Esophagus squamous epithelium (tissue), 5 donors: ENCODE measurements at regions not wholly inside any gene's neighbourhood (a gene's known extent, or its start where the extent isn't known, plus 50 kb on each side); places are given as distances from the start of the nearest gene placed in this dataset.

Source experiments
- DNase-seq: peaks from one replicate; lab custom pipeline; 2025; lab: John Stamatoyannopoulos, UW
- H3K27ac ChIP-seq, 4 donors: fragments of 200-600 bp; sonication (generic); one replicate each; pipeline ENCODE4 v1.5.1; 2016 to 2019; ENCODE audit warnings: mild to moderate bottlenecking in 1 of 4
- H3K27me3 ChIP-seq, 4 donors: fragments of 200-600 bp; sonication (generic); 1 replicate in 3 of 4; 2 replicates in 1 of 4; pipeline versions ENCODE4 v1.5.1 to v1.6.0; 2017 to 2021; ENCODE audit warnings: antibody characterized with exemption in 1 of 4
- H3K36me3 ChIP-seq, 3 donors: fragments of 200-600 bp; sonication (generic); one replicate each; pipeline ENCODE4 v1.5.1; 2016 to 2019
- H3K4me1 ChIP-seq, 3 donors: fragments of 200-600 bp; sonication (generic); one replicate each; pipeline ENCODE4 v1.5.1; 2017 to 2019
- H3K4me3 ChIP-seq, 4 donors: fragments of 200-600 bp; sonication (generic); 1 replicate in 3 of 4; 2 replicates in 1 of 4; pipeline ENCODE4 v1.5.1; 2016 to 2019; ENCODE audit warnings: mild to moderate bottlenecking in 2 of 4, moderate library complexity in 1 of 4
- H3K9me3 ChIP-seq, 3 donors: fragments of 200-600 bp; sonication (generic); one replicate each; pipeline ENCODE4 v1.5.1; 2016 to 2019
- POLR2A ChIP-seq, 4 donors: fragments of 450-650 bp; IDR thresholded peaks; one replicate each; pipeline ENCODE4 v1.6.1; 2017; ENCODE audit warnings: antibody characterized with exemption in 4 of 4, mild to moderate bottlenecking in 4 of 4, moderate library complexity in 3 of 4
- WGBS, 2 donors: methylation state at CpG; one replicate each; pipeline ENCODE4 v1.1.5; 2018; 5-methylcytosine and 5-hydroxymethylcytosine counted together
- intact Hi-C: fragments of 100-400 bp; cut with DNase I; formaldehyde crosslinking; loops from one replicate; pipeline ENCODE4 v1.15.0; 2022
- TF ChIP-seq, protein P1 (sequence below), 6 experiments: fragments of 450-650 bp in 4 of 6; fragments of 200-600 bp in 2 of 6; sonication (generic) in 2 of 6; IDR thresholded peaks; one replicate each; pipeline ENCODE4 v1.5.1; 2016 to 2019; ENCODE audit warnings: antibody characterized with exemption in 6 of 6, mild to moderate bottlenecking in 4 of 6, moderate library complexity in 4 of 6
- donor health status: DM: yes; HTN: yes; CAD: no.

DNA sequence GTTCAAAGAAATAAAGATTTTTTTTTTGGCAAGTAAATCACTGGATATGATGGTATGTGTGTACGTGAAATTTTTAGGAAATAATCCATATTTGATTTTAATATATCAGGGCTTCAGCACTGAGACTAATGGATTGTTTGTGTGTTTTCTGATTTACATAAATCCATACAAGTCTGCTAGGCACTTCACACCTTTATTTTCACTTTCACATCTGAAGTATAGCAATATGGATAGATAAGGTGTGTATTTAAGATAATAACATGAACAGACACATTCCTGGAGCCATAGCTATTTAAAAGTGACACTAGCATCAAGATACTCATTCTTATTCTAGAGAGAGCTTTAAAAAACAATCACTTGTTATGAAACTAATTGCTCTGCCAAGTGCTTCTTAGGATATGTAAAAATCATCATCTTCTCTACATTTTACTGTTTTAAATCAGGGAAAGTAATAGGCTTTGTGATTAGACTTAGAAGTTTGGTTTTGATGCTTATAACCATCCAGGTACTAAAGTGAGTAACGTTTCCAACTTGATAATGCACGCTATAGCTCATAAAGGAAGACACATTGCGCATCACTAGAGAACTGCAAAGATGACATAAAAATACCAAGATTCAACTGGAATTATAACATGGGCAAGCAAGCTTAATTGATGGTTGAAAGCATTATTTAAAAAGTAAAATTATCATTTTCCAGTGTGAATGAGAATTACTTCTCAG lies 208.9 kb downstream of the ZEB2 start:
- Histone ChIP-seq H3K4me1 (no peaks in the 10 kb centered on the region), H3K9me3 (peaks cover 0 to 10% (median 4%) of the 10 kb centered on the region in 3 donors), H3K27me3 (no peaks in the 10 kb centered on the region), H3K4me3 (no peak overlapping the region), H3K27ac (no peak overlapping the region), H3K36me3 (no peaks in the 10 kb centered on the region)
- intact Hi-C loops, result no loop called here
- no peak for DNase-seq
- 71 to 82% methylated on average over 4 of the region's 4 CpGs for WGBS, 2 donors
- TF ChIP-seq, protein P1, sequence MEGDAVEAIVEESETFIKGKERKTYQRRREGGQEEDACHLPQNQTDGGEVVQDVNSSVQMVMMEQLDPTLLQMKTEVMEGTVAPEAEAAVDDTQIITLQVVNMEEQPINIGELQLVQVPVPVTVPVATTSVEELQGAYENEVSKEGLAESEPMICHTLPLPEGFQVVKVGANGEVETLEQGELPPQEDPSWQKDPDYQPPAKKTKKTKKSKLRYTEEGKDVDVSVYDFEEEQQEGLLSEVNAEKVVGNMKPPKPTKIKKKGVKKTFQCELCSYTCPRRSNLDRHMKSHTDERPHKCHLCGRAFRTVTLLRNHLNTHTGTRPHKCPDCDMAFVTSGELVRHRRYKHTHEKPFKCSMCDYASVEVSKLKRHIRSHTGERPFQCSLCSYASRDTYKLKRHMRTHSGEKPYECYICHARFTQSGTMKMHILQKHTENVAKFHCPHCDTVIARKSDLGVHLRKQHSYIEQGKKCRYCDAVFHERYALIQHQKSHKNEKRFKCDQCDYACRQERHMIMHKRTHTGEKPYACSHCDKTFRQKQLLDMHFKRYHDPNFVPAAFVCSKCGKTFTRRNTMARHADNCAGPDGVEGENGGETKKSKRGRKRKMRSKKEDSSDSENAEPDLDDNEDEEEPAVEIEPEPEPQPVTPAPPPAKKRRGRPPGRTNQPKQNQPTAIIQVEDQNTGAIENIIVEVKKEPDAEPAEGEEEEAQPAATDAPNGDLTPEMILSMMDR (IDR thresholded peaks at IDR 0.05), result no peak
- TF ChIP-seq POLR2A (IDR thresholded peaks at IDR 0.05), result no peak

DNA sequence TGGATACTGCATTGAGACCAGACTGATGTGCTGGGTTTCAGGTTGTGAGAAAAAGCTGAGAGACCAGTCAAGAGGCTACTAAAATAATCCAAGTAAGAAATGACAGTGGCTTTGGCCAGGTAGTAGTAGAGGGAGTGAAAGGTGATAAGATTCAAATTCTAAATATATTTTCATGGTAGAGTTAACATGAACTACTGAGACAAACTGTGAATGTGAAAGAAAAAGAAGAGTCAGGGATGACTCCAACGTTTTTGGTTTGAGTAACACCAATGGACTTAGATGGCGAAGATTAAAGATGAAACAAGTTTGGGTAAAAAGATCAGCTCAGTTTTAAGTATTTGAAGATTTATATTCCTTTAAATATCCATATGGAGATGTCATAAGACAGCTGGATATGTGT lies 209.4 kb downstream of the ZEB2 start:
- H3K4me1 ChIP-seq, result no peaks in the 10 kb centered on the region
- DNase-seq, result no peak
- intact Hi-C loops, result no loop called here

DNA sequence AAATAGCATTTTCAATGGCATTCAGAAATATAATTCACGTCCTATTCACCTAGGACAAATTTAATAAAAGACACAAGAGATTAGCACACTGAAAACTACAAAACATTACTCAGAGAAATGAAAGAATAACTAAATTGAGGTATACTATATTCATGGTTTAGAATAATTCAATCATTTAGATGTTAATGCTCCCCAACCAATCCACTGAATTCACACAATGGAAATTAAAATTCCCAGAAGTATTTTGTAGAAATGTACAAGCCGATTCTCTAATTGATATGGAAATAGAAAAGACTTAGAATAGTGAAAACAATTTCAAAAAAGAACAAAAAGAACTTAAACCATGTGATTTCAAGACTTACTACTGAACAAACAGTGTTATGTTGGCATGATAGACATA lies 212.2 kb downstream of the ZEB2 start:
- Histone ChIP-seq H3K27ac (no peak overlapping the region), H3K36me3 (no peaks in the 10 kb centered on the region), H3K27me3 (no peaks in the 10 kb centered on the region), H3K4me3 (no peak overlapping the region), H3K9me3 (peaks cover 0 to 5% (median 4%) of the 10 kb centered on the region in 3 donors), H3K4me1 (no peaks in the 10 kb centered on the region)
- no peak for TF ChIP-seq POLR2A (IDR thresholded peaks at IDR 0.05)
- TF ChIP-seq, protein P1 (IDR thresholded peaks at IDR 0.05), result no peak
- intact Hi-C loops, result no loop called here
- DNase-seq, result no peak
- WGBS, 2 donors, result 90 to 96% methylated on average over 2 of the region's 2 CpGs

More for the DNA sequence above, 209.4 kb downstream of the ZEB2 start:
- no peak overlapping the region for H3K27ac ChIP-seq
- no peak overlapping the region for H3K4me3 ChIP-seq
- H3K27me3 ChIP-seq, result no peaks in the 10 kb centered on the region
- TF ChIP-seq, protein P1 (IDR thresholded peaks at IDR 0.05), result no peak
- no peak for TF ChIP-seq POLR2A (IDR thresholded peaks at IDR 0.05)
- WGBS, 2 donors, result 59 to 66% methylated on average over 2 of the region's 2 CpGs
- H3K9me3 ChIP-seq, result peaks cover 0 to 10% (median 4%) of the 10 kb centered on the region in 3 donors
- H3K36me3 ChIP-seq, result no peaks in the 10 kb centered on the region

DNA sequence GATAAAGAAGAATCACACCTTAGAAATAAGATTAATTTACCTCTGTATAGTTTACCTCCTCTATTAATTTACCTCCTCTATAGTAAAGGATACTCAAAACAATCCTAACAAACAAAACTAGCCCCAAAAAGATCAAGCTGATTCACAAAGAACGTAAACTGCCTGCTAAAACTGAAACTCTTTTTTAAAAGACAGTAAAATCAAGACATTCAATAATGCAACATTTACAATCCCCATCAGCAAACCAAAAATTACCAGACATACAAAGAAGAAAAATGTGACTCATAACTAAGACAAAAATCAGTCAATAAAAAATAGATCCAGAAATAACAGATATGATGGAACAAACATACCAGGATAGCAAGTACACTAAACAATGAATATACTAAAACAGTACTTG lies 215.7 kb downstream of the ZEB2 start:
- no peaks in the 10 kb centered on the region for H3K9me3 ChIP-seq
- no peaks in the 10 kb centered on the region for H3K4me1 ChIP-seq
- 77 to 94% methylated on average over 1 of the region's 1 CpG for WGBS, 2 donors
- H3K27ac ChIP-seq, result no peak overlapping the region
- no peaks in the 10 kb centered on the region for H3K36me3 ChIP-seq
- TF ChIP-seq, protein P1 (IDR thresholded peaks at IDR 0.05), result no peak
- TF ChIP-seq POLR2A (IDR thresholded peaks at IDR 0.05), result no peak
- no peak overlapping the region for H3K4me3 ChIP-seq
- no peak for DNase-seq
- intact Hi-C loops, result no loop called here
- no peaks in the 10 kb centered on the region for H3K27me3 ChIP-seq

DNA sequence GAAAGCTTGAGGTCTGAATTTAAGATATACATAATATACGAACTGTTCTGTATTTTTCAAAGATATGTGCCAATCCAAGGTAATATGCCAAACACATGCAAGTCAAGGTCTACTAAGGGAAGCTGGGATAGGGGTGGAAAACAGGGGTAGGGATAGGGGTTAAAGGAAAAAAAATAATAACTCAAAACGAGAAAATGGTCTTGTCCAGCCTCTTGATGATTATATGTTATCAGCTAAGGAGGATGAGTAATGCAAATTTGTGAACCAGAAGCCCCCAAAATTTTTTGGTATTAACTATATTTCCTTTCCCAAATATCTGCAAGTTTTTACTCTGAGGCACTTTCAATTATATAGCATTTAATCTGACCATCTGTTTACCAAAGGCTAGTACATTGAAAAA lies 219.3 kb downstream of the ZEB2 start:
- Histone ChIP-seq H3K4me3 (no peak overlapping the region), H3K4me1 (no peaks in the 10 kb centered on the region), H3K27me3 (no peaks in the 10 kb centered on the region), H3K36me3 (no peaks in the 10 kb centered on the region), H3K9me3 (no peaks in the 10 kb centered on the region), H3K27ac (no peak overlapping the region)
- intact Hi-C loops, result no loop called here
- WGBS, 2 donors, result 74 to 78% methylated on average over 2 of the region's 2 CpGs
- DNase-seq, result no peak
- TF ChIP-seq, protein P1 (IDR thresholded peaks at IDR 0.05), result no peak
- no peak for TF ChIP-seq POLR2A (IDR thresholded peaks at IDR 0.05)
